Trophoblast cell (in vitro differentiated cells and primary cell): ENCODE measurements at regions not wholly inside any gene's neighbourhood (a gene's known extent, or its start where the extent isn't known, plus 50 kb on each side); places are given as distances from the start of the nearest gene placed in this dataset.

ENCODE experiments used
- DNase-seq, 2 donors: peaks; one replicate each; pipeline ENCODE4 v3.0.0-alpha.2; 2016
- H2AFZ ChIP-seq: 2 replicates; pipeline ENCODE4 v1.6.1; 2013; ENCODE audit warnings: low read length, moderate library complexity, mild to moderate bottlenecking; ENCODE audit not compliant: insufficient read depth, poor library complexity
- H2AK5ac ChIP-seq: 2 replicates; pipeline ENCODE4 v1.6.1; 2013; ENCODE audit warnings: mild to moderate bottlenecking, low read length
- H2BK120ac ChIP-seq: 2 replicates; pipeline ENCODE4 v1.6.1; 2013; ENCODE audit warnings: low read length, mild to moderate bottlenecking, moderate library complexity; ENCODE audit not compliant: insufficient read depth, poor library complexity
- H2BK12ac ChIP-seq: 2 replicates; pipeline ENCODE4 v1.6.1; 2013; ENCODE audit warnings: mild to moderate bottlenecking, low read length, moderate library complexity
- H2BK5ac ChIP-seq: 2 replicates; pipeline ENCODE4 v1.6.1; 2013; ENCODE audit warnings: low read length, low read depth, moderate library complexity, mild to moderate bottlenecking; ENCODE audit not compliant: poor library complexity
- H3K14ac ChIP-seq: 2 replicates; pipeline ENCODE4 v1.6.1; 2013; ENCODE audit warnings: mild to moderate bottlenecking, low read length
- H3K18ac ChIP-seq: 2 replicates; pipeline ENCODE4 v1.6.1; 2013; ENCODE audit warnings: mild to moderate bottlenecking, low read length
- H3K23ac ChIP-seq: 2 replicates; pipeline ENCODE4 v1.6.1; 2013; ENCODE audit warnings: low read length
- H3K27ac ChIP-seq: 2 replicates; pipeline ENCODE4 v1.5.1; 2013; ENCODE audit warnings: low read depth, mild to moderate bottlenecking, inconsistent platforms, low read length, moderate library complexity
- H3K27me3 ChIP-seq: 2 replicates; pipeline ENCODE4 v1.6.1; 2013; ENCODE audit warnings: inconsistent platforms, mild to moderate bottlenecking, low read length, moderate library complexity; ENCODE audit not compliant: insufficient read depth
- H3K36me3 ChIP-seq, 2 experiments: 1 replicate in 1 of 2; 2 replicates in 1 of 2; pipeline ENCODE4 v1.6.1; 2013; ENCODE audit warnings: low read length in 2 of 2, mild to moderate bottlenecking in 2 of 2, moderate library complexity in 1 of 2; ENCODE audit not compliant: insufficient read depth in 2 of 2, control insufficient read depth in 1 of 2
- H3K4ac ChIP-seq: 2 replicates; pipeline ENCODE4 v1.6.1; 2013; ENCODE audit warnings: low read depth, mild to moderate bottlenecking, low read length, moderate library complexity
- H3K4me1 ChIP-seq, 2 experiments: 1 replicate in 1 of 2; 2 replicates in 1 of 2; pipeline ENCODE4 v1.6.1; 2013; ENCODE audit warnings: low read length in 2 of 2, mild to moderate bottlenecking in 2 of 2, moderate library complexity in 1 of 2; ENCODE audit not compliant: insufficient read depth in 2 of 2, control insufficient read depth in 1 of 2
- H3K4me2 ChIP-seq: 2 replicates; pipeline ENCODE4 v1.6.1; 2013; ENCODE audit warnings: inconsistent platforms, mild to moderate bottlenecking, low read length, moderate library complexity
- H3K4me3 ChIP-seq: 2 replicates; pipeline ENCODE4 v1.5.1; 2013; ENCODE audit warnings: mild to moderate bottlenecking, low read depth, low read length, inconsistent platforms
- H3K79me1 ChIP-seq: one replicate; pipeline ENCODE4 v1.6.1; 2013; ENCODE audit warnings: low read length
- H3K79me2 ChIP-seq: 2 replicates; pipeline ENCODE4 v1.6.1; 2013; ENCODE audit warnings: low read length, mild to moderate bottlenecking; ENCODE audit not compliant: control insufficient read depth, insufficient read depth, poor library complexity
- H3K9ac ChIP-seq: 2 replicates; pipeline ENCODE4 v1.6.1; 2013; ENCODE audit warnings: mild to moderate bottlenecking, low read length
- H3K9me3 ChIP-seq: 2 replicates; pipeline ENCODE4 v1.6.1; 2013; ENCODE audit warnings: low read depth, mild to moderate bottlenecking, control low read depth, inconsistent platforms, low read length; ENCODE audit not compliant: insufficient read depth
- H4K12ac ChIP-seq: 2 replicates; pipeline ENCODE4 v1.6.1; 2013; ENCODE audit warnings: low read depth, mild to moderate bottlenecking, low read length, moderate library complexity
- H4K8ac ChIP-seq: 2 replicates; pipeline ENCODE4 v1.6.1; 2013; ENCODE audit warnings: low read depth, mild to moderate bottlenecking, low read length, moderate library complexity
- H4K91ac ChIP-seq: one replicate; pipeline ENCODE4 v1.6.1; 2013; ENCODE audit warnings: low read depth, mild to moderate bottlenecking, low read length, moderate library complexity
- WGBS: extraction: QIAGEN DNeasy Blood & Tissue Kit; methylation state at CpG from one replicate; pipeline ENCODE4 v1.1.7; 2013; ENCODE audit warnings: missing lambda C conversion rate; ENCODE audit not compliant: insufficient read length, insufficient coverage; ENCODE audit errors: extremely low coverage; 5-methylcytosine and 5-hydroxymethylcytosine counted together

GRCh38 chr10:28072573-28072972 is 73.7 kb upstream of the ODAD2 start:
- no peak overlapping the region for H3K9ac ChIP-seq
- H4K12ac ChIP-seq = no peak overlapping the region
- no peak overlapping the region for H2AFZ ChIP-seq
- no peak overlapping the region for H3K23ac ChIP-seq
- H3K9me3 ChIP-seq = no peaks in the 10 kb centered on the region
- H3K4me1 ChIP-seq = peaks cover 0 to 2% of the 10 kb centered on the region in 2 experiments
- H3K79me1 ChIP-seq = peaks cover 2% of the 10 kb centered on the region
- H2BK12ac ChIP-seq = no peak overlapping the region
- H2BK120ac ChIP-seq = no peak overlapping the region
- no peak overlapping the region for H2BK5ac ChIP-seq
- no peak overlapping the region for H3K4me3 ChIP-seq
- H3K27me3 ChIP-seq = no peaks in the 10 kb centered on the region
- no peak overlapping the region for H3K4ac ChIP-seq
- no peak overlapping the region for H3K27ac ChIP-seq
- DNase-seq = peak; percentile 17 to 77
- H3K14ac ChIP-seq = no peak overlapping the region
- no CpG with 5 or more reads among the region's 1 CpG for WGBS
- no peaks in the 10 kb centered on the region for H3K36me3 ChIP-seq
- no peak overlapping the region for H3K4me2 ChIP-seq
- H2AK5ac ChIP-seq = no peak overlapping the region
- H3K79me2 ChIP-seq = no peaks in the 10 kb centered on the region
- H3K18ac ChIP-seq = no peak overlapping the region
- no peak overlapping the region for H4K8ac ChIP-seq
- no peak overlapping the region for H4K91ac ChIP-seq

GRCh38 chr10:28060031-28060607 is 61.2 kb upstream of the ODAD2 start:
- Histone ChIP-seq H4K12ac (no peak overlapping the region), H3K36me3 (peaks cover 7 to 10% of the 10 kb centered on the region in 2 experiments), H3K4me1 (no peaks in the 10 kb centered on the region), H3K4ac (no peak overlapping the region), H3K27me3 (no peaks in the 10 kb centered on the region), H2BK12ac (no peak overlapping the region), H3K9ac (no peak overlapping the region), H4K91ac (no peak overlapping the region), H3K4me2 (no peak overlapping the region), H4K8ac (no peak overlapping the region), H2AFZ (no peak overlapping the region), H3K4me3 (no peak overlapping the region), H3K79me1 (no peaks in the 10 kb centered on the region), H3K27ac (no peak overlapping the region), H3K79me2 (no peaks in the 10 kb centered on the region), H3K14ac (no peak overlapping the region), H3K18ac (no peak overlapping the region), H2AK5ac (no peak overlapping the region), H2BK5ac (no peak overlapping the region), H3K23ac (no peak overlapping the region), H3K9me3 (peaks cover 2% of the 10 kb centered on the region), H2BK120ac (no peak overlapping the region)
- no CpG with 5 or more reads among the region's 5 CpGs for WGBS
- no peak for DNase-seq

GRCh38 chr10:28058746-28059145 is 59.9 kb upstream of the ODAD2 start:
- Histone ChIP-seq H3K18ac (no peak overlapping the region), H4K12ac (no peak overlapping the region), H3K4ac (no peak overlapping the region), H3K14ac (no peak overlapping the region), H4K91ac (no peak overlapping the region), H3K23ac (no peak overlapping the region), H3K9me3 (peaks cover 2% of the 10 kb centered on the region), H2BK5ac (no peak overlapping the region), H2AK5ac (no peak overlapping the region), H3K4me2 (no peak overlapping the region), H3K79me1 (no peaks in the 10 kb centered on the region), H2AFZ (no peak overlapping the region), H3K4me1 (no peaks in the 10 kb centered on the region), H3K79me2 (no peaks in the 10 kb centered on the region), H3K27ac (no peak overlapping the region), H3K4me3 (no peak overlapping the region), H3K9ac (no peak overlapping the region), H2BK120ac (no peak overlapping the region), H4K8ac (no peak overlapping the region), H3K36me3 (peaks cover 7 to 10% of the 10 kb centered on the region in 2 experiments), H2BK12ac (no peak overlapping the region), H3K27me3 (no peaks in the 10 kb centered on the region)
- no CpG with 5 or more reads among the region's 7 CpGs for WGBS
- DNase-seq = no peak

- H3K27ac ChIP-seq = no peak overlapping the region
- peaks cover 2% of the 10 kb centered on the region for H3K9me3 ChIP-seq
- H3K36me3 ChIP-seq = peaks cover 7 to 10% of the 10 kb centered on the region in 2 experiments
- no peak overlapping the region for H3K9ac ChIP-seq
- no peak overlapping the region for H3K4me2 ChIP-seq
- no peak overlapping the region for H3K4me3 ChIP-seq
- H3K79me1 ChIP-seq = no peaks in the 10 kb centered on the region
- H3K4me1 ChIP-seq = no peaks in the 10 kb centered on the region
- peak in 1 of 2 donors; percentile 61 for DNase-seq
- no peak overlapping the region for H4K8ac ChIP-seq
- no peak overlapping the region for H2BK12ac ChIP-seq
- H2AK5ac ChIP-seq = no peak overlapping the region
- H2AFZ ChIP-seq = no peak overlapping the region
- H3K79me2 ChIP-seq = no peaks in the 10 kb centered on the region
- H3K14ac ChIP-seq = no peak overlapping the region
- H4K12ac ChIP-seq = no peak overlapping the region
- no peak overlapping the region for H4K91ac ChIP-seq
- H3K18ac ChIP-seq = no peak overlapping the region
- no peak overlapping the region for H2BK120ac ChIP-seq
- WGBS = no CpG with 5 or more reads among the region's 5 CpGs
- no peak overlapping the region for H3K23ac ChIP-seq
- no peaks in the 10 kb centered on the region for H3K27me3 ChIP-seq
- H3K4ac ChIP-seq = no peak overlapping the region
- no peak overlapping the region for H2BK5ac ChIP-seq
Observed at GRCh38 chr10:28054228-28054860, 55.5 kb upstream of the ODAD2 start.
